ENCODE measurements at regions not wholly inside any gene's neighbourhood (a gene's known extent, or its start where the extent isn't known, plus 50 kb on each side); places are given as distances from the start of the nearest gene placed in this dataset.

- H3K9me3 ChIP-seq (replicated peaks; ENCODE audit: insufficient read depth, low read length): no peaks in the 10 kb centered on the region
- no peaks in the 10 kb centered on the region for H3F3A ChIP-seq (ENCODE audit: insufficient read depth, low read length)
- no peaks in the 10 kb centered on the region for H3K4me1 ChIP-seq (ENCODE audit: low read length)
- no peak overlapping the region for H3K9ac ChIP-seq (ENCODE audit: low read length)
- H3K27me3 ChIP-seq (replicated peaks; ENCODE audit: insufficient read depth, low read length): no peaks in the 10 kb centered on the region
- no peaks in the 10 kb centered on the region for H4K20me1 ChIP-seq (ENCODE audit: insufficient read depth, low read length)
- DNase-seq: no peak
- H3K27ac ChIP-seq (ENCODE audit: low read length): no peak overlapping the region
- no peak overlapping the region for H3K4me3 ChIP-seq (ENCODE audit: low read length)
- no peaks in the 10 kb centered on the region for H3K79me2 ChIP-seq (ENCODE audit: low read length)
- H2AFZ ChIP-seq (ENCODE audit: low read length): no peak overlapping the region
- no peaks in the 10 kb centered on the region for H3K36me3 ChIP-seq (replicated peaks; ENCODE audit: insufficient read depth, low read length)
- H3K4me2 ChIP-seq (ENCODE audit: low read depth, low read length): no peak overlapping the region
- no peaks in the 10 kb centered on the region for H3K9me2 ChIP-seq (replicated peaks; ENCODE audit: insufficient read depth, low read length)
- TF ChIP-seq, protein P1, sequence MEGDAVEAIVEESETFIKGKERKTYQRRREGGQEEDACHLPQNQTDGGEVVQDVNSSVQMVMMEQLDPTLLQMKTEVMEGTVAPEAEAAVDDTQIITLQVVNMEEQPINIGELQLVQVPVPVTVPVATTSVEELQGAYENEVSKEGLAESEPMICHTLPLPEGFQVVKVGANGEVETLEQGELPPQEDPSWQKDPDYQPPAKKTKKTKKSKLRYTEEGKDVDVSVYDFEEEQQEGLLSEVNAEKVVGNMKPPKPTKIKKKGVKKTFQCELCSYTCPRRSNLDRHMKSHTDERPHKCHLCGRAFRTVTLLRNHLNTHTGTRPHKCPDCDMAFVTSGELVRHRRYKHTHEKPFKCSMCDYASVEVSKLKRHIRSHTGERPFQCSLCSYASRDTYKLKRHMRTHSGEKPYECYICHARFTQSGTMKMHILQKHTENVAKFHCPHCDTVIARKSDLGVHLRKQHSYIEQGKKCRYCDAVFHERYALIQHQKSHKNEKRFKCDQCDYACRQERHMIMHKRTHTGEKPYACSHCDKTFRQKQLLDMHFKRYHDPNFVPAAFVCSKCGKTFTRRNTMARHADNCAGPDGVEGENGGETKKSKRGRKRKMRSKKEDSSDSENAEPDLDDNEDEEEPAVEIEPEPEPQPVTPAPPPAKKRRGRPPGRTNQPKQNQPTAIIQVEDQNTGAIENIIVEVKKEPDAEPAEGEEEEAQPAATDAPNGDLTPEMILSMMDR (IDR thresholded peaks at IDR 0.05; ENCODE audit: low read length): no peak
- TF ChIP-seq EZH2phosphoT487 (IDR thresholded peaks at IDR 0.05; ENCODE audit: low read length) (no peak), EZH2 (optimal IDR thresholded peaks at IDR 0.05; ENCODE audit: low read depth, low read length) (no peak)
Measured at GRCh38 chr13:102951808-102952207, 106.0 kb downstream of the ERCC5 start.

GRCh38 chr13:102947745-102948405 is 102.0 kb downstream of the ERCC5 start:
- Histone ChIP-seq H3K4me3 (ENCODE audit: low read length) (no peak overlapping the region), H3K9me3 (replicated peaks; ENCODE audit: insufficient read depth, low read length) (no peaks in the 10 kb centered on the region), H3K9ac (ENCODE audit: low read length) (no peak overlapping the region), H3F3A (ENCODE audit: insufficient read depth, low read length) (no peaks in the 10 kb centered on the region), H3K4me2 (ENCODE audit: low read depth, low read length) (no peak overlapping the region), H3K36me3 (replicated peaks; ENCODE audit: insufficient read depth, low read length) (no peaks in the 10 kb centered on the region), H3K9me2 (replicated peaks; ENCODE audit: insufficient read depth, low read length) (no peaks in the 10 kb centered on the region), H3K4me1 (ENCODE audit: low read length) (no peaks in the 10 kb centered on the region), H3K27me3 (replicated peaks; ENCODE audit: insufficient read depth, low read length) (no peaks in the 10 kb centered on the region), H4K20me1 (ENCODE audit: insufficient read depth, low read length) (no peaks in the 10 kb centered on the region), H2AFZ (ENCODE audit: low read length) (no peak overlapping the region), H3K27ac (ENCODE audit: low read length) (no peak overlapping the region), H3K79me2 (ENCODE audit: low read length) (no peaks in the 10 kb centered on the region)
- DNase-seq: no peak
- TF ChIP-seq EZH2 (optimal IDR thresholded peaks at IDR 0.05; ENCODE audit: low read depth, low read length): no peak
- TF ChIP-seq, protein P1 (IDR thresholded peaks at IDR 0.05; ENCODE audit: low read length): no peak
- TF ChIP-seq EZH2phosphoT487 (IDR thresholded peaks at IDR 0.05; ENCODE audit: low read length): no peak

DNA sequence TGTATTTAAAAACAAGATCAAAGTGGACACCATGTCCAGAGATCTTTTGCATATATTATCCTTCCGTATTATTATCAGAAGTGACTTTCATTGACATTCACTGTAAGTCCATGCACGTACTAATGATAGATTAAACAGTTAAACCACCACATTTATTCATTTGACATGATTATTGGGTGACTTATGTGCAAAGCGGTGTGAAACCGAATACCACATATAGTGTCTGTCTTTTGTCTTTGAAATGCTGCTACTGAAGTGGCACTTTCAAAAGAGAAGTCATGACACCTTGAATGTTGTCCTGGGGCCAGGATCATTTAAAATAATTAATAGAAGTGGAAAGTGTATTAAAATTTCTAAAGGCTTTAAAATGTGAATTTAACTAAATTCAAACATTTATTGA is 100.1 kb downstream of the ERCC5 start:
- no peaks in the 10 kb centered on the region for H3K79me2 ChIP-seq (ENCODE audit: low read length)
- no peak overlapping the region for H3K9ac ChIP-seq (ENCODE audit: low read length)
- no peak overlapping the region for H2AFZ ChIP-seq (ENCODE audit: low read length)
- H3K4me3 ChIP-seq (ENCODE audit: low read length): no peak overlapping the region
- no peaks in the 10 kb centered on the region for H3K9me2 ChIP-seq (replicated peaks; ENCODE audit: insufficient read depth, low read length)
- TF ChIP-seq, protein P1 (IDR thresholded peaks at IDR 0.05; ENCODE audit: low read length): no peak
- TF ChIP-seq EZH2phosphoT487 (IDR thresholded peaks at IDR 0.05; ENCODE audit: low read length): no peak
- no peak overlapping the region for H3K4me2 ChIP-seq (ENCODE audit: low read depth, low read length)
- no peaks in the 10 kb centered on the region for H3F3A ChIP-seq (ENCODE audit: insufficient read depth, low read length)
- no peaks in the 10 kb centered on the region for H3K9me3 ChIP-seq (replicated peaks; ENCODE audit: insufficient read depth, low read length)
- no peaks in the 10 kb centered on the region for H3K36me3 ChIP-seq (replicated peaks; ENCODE audit: insufficient read depth, low read length)
- no peaks in the 10 kb centered on the region for H4K20me1 ChIP-seq (ENCODE audit: insufficient read depth, low read length)
- no peak for DNase-seq
- no peaks in the 10 kb centered on the region for H3K4me1 ChIP-seq (ENCODE audit: low read length)
- no peak overlapping the region for H3K27ac ChIP-seq (ENCODE audit: low read length)
- no peaks in the 10 kb centered on the region for H3K27me3 ChIP-seq (replicated peaks; ENCODE audit: insufficient read depth, low read length)
